ENCODE measurements at regions not wholly inside any gene's neighbourhood (a gene's known extent, or its start where the extent isn't known, plus 50 kb on each side); places are given as distances from the start of the nearest gene placed in this dataset.
"Not testable (repeated sequence)": the region's sequence is repeated elsewhere in the genome, so short reads cannot be mapped to it uniquely, and the experiment has no call there.

DNA sequence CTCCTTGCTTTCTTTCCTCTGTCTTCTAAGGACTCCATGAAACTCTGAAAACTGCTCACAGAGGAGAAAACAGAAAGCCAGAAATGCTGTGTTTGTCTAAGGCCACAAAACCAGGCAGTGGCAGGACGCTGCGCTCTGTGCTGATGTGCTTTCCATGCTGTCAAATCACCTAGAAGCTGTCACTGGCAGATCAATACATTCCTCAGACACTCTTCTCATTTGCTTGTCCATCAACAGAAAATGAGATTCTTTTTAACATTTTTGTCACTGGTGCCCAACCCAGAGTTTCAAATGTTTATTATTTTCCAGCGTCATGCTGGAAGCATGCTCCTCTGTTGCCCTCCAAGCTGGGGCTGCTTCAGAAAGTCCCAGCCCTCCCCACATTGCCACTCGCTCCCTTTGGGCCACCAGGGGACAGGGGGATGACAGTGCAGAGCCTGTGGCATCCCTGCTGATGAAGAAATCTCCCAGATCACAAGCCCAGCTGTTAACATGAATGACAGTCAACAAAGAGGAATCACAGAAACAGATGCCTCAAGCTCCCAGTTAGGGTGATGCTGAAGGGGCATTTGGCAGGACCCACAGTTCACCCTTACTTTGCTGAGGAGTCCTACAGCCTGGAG is 117.5 kb upstream of the MEIS1 start:
- no peak for DNase-seq (ENCODE audit: low spot score)

DNA sequence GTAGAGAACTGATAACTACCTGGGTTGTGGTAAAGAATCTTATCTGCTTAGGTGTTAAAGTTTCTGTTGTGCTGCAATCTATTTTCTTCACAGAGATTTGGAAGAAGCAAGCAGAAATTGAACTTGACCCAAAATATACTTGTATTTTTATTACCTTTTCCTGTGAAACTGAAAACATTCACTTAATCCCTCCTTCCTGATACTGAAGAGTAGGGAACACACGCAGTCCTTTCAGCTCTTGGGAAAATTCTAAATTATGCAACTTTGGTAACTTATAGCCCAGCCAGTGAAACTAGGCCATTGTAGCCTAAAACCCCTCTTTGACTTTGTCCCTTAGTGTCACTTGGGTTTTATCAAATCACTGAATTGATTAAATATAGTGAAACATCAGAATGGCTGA is 128.4 kb upstream of the MEIS1 start:
- no peak for DNase-seq (ENCODE audit: low spot score)

DNA sequence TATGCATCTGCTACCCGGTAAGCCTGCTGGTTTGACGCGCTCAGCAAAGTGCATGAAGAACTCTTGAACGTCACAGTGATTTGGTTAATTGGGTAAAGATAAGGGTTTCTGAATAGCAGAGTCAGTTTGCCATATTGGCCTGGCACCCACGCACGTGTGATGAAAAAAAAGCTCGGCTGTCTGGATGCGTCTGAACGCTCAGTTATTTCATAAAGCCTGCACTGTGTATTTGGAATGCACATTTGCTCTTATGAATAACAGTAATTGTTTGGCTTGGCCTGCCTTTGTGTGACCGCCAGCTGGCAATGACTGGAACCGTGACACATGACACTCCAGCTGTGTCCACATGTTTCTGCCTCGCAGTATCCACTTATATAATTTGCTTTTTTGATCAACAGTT is 129.2 kb upstream of the MEIS1 start:
- no peak for DNase-seq (ENCODE audit: low spot score)

DNA sequence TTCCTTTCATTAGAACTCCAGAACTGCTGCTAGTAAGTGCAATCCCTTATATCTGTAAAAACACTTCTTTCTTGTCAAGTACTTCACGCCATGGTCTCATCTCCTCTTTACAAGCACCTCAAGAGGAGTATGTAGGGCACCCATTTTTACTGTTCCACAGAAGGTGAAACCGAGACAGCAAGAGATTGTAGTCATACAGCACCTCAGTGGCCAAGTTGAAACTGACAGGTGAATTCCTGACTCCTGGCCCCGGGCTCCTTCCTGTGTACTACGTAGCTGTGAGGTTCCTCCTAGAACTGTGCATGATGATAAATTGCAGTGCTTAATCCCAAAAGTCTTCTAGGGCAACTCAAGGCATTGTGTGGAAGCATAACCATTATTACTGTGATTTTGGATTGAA is 131.5 kb upstream of the MEIS1 start:
- DNase-seq (ENCODE audit: low spot score), result no peak

DNA sequence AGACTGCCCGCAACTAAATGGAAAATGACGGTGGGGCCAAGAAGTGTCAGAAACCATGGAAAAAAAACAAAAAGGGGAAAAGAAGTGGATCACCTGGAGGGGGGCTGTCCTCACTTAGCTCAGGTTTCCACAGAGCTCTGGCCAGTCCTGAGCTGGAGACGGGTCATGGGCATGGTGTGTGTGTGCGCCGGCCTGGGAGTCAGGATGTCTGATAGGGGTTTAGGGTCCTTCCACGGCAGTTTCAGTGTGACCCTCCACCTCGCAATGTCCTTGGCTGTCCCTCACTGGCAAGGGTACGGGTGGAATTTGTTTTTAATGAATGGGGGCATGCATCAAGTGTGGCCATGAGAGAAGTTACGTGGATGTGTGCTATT is 133.2 kb upstream of the MEIS1 start:
- no peak for DNase-seq (ENCODE audit: low spot score)

DNA sequence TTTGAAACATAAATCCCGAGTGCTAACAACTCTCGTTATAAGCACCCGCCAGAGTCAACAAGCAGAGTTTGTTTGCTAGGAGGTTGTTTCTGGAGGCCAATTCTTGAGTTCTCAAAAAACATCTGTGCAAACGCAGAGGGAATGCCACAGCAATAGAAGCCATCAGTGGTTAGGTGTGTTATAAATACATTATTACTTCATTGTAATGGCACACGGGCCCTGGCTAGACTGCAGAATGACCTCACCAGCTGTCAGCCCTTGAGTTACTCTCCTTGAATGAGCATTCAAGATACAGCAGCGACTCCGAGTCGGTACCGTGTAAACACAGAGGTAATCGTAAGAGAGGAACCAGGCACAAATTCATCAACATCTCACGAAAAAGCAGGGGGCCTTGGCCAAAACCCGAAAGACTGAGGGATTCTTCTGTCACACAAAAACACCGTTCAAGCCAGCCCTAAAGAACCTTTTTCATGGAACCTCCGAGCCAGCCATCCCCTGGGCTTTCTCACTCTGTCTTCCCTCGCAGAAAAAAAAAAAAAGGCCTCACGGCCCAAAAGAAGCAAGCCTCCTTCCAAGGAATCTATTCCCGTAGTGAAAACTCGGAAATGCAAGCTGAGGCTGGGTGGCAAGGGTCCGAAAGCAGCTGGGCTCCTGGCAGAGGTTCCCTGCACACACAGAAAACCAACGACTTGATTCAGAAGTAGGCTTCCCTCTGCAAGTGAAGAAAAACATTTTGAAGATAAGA is 133.7 kb upstream of the MEIS1 start:
- DNase-seq (ENCODE audit: low spot score), result no peak

DNA sequence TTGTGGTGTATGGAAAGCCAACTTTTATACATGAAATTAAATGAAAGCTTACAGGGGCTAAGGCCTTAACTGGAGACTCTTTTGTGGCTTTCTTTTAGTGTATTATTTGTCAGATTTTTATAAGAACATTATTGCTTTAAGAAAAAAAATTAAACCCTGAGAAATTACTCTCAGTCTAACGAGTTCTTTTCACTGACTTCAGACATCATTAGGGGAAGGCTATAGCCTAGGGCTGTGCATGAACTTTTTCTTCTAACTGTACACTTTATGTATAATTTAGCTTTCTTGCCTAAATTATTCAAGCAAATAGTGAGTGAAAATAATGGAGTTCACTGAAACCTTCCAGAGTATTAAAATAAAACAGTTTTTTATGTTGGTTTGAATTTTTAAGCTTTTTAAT is 151.1 kb upstream of the MEIS1 start:
- no peak for DNase-seq (ENCODE audit: low spot score)

DNA sequence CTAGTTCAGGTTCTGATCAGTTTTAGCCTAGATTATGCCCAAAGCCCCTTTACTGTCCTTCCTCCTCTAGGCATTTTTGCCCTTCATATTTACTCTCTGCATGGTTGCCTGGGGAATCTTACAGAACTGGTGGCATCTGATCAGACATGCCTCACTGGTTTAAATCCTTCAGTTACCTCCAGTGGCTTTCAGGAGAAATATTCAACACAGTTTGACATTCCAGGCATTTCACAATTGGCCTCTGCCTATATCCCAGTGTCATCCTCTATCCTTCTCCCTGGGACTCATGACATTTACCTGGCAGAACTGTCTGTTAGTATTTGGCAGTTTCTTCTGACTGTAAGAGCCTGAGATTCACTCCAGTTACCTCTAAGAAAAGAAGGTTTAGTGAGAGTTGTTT is 152.9 kb upstream of the MEIS1 start:
- DNase-seq (ENCODE audit: low spot score), result no peak

DNA sequence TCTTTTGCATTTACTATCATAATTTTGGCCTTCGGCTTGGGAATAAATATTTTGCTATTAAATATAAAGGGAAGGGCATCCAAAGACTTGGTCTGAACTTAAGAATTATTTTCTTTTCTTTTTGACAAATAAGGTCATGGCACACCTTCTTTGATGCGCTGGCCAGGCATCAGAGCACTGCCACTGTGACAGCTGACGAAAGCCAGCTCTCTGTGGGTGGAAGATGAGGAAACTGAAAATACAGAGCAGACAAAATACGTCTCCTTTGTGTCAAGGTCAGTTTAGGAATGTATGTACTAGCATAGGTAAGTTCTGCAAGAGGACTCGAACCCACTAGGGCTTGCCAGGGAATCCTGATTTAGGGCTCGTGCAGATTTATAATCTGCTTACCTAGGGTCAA is 155.9 kb upstream of the MEIS1 start:
- DNase-seq (ENCODE audit: low spot score), result no peak

DNA sequence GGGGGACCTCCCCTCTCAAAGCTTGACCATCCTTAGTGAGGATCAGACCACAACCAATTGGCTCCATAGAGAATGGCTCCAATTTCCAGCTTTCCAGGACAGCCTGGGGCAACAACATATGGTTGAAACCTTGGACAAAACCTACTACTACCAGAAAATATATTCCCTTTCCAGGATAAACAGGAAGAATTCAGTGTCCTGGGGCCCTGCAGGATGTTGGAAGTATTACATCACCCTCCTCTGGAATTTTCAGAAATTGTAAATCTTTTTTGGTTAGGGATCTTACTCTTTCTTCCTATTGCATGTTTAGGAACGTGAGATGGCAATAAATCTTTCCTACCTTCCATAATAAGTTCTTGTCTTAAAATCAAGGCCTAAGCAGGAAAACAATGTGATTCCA is 158.9 kb upstream of the MEIS1 start:
- no peak for DNase-seq (ENCODE audit: low spot score)

DNA sequence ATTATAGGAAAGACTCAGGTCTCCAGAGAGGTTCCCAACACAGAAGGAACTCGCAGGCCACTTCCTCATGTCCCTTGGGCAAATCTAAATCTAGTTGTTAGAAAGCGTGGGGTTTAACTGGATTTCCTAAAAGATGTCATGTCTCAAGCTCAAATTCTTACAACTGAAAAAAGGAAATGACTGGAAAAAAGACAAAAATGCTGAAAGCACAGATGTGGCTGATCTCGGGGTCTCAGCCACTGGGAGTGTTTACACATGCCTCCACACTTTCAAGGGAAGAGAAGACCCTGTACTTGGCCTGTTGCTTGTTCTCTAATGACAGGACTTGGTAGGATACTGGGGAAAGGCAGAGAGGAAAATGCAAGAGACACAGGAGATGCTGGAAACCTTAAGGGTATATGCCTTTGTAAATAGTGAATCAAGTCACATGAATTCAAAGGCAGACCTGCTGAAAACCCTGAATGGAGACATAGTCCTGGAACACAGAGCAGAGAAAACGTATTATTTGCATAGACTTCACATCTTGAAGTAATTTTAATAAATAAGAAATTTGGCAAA is 160.9 kb upstream of the MEIS1 start:
- no peak for DNase-seq (ENCODE audit: low spot score)

DNA sequence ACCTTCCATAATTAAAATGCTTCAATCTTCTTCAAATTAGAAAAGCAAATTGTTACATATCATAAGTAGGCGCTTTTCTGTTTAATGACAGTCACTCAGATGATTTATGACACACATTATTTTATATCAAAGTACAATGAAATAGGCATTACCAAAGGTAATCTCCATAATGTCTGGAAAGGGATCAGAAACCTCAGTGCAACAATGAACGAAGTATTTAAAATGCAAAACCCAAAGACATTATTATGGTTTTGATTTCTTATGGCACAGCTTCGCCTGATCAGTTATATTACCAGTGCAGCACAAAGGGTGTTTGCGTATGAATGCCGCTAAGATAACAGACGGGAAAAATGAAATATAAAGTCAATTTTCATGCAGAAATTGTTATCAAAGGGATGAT is 162.2 kb upstream of the MEIS1 start:
- no peak for DNase-seq (ENCODE audit: low spot score)

DNA sequence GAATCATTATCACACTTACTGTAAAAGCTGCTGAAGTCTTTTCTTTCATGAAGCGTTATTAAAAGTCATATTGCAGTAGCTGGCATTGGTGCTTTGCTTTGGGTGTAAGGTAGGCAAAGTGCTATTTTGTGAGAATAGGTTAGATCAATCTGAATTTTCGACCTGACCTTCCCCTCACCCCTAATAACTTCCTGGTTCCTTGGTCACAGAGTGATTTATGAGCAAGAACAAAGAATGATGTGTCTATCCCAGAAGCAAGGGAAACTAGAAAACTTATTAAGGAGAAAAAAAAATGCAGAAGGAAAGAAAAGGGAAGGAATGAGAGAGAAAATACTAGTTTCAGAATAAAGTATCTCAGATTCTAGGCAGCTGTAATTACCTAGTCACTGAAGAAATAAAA is 163.1 kb upstream of the MEIS1 start:
- DNase-seq (ENCODE audit: low spot score), result no peak

DNA sequence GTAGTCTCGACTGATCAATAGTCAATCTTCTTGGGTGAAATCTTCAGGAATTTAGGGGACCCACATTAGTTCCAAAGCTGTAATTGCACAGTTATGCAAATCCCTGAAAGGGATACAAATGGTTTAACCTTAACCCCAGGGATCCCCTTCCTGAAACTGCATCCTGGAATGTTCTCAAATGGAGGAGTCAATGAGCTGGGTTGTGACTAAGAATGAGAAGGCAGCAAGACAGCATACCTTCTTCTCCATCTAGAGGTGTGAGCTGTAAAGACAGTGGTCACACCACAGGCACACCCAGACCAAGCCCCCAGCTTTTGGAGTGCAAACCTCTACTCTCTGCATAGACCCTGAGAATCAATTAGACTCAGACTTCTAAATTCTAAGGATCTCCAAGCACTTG is 164.7 kb upstream of the MEIS1 start:
- no peak for DNase-seq (ENCODE audit: low spot score)

DNA sequence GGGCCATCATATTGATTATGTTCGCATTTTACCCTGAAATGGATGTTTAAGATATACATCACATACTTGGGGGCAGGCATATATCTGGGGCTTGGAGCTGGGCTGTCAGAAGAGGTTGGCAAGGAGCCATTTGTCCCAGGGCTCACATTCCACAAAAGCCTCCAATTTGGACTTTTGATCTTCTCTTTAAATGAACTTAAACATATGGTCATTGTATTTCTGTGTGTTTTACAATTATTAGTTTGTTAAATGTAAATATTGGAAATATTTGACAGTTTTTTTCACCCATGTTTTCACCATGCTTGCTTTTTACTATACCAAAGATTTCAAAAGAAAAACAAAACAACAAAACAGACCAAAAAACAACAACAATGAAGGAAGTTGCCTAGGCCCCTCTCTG is 165.8 kb upstream of the MEIS1 start:
- no peak for DNase-seq (ENCODE audit: low spot score)

DNA sequence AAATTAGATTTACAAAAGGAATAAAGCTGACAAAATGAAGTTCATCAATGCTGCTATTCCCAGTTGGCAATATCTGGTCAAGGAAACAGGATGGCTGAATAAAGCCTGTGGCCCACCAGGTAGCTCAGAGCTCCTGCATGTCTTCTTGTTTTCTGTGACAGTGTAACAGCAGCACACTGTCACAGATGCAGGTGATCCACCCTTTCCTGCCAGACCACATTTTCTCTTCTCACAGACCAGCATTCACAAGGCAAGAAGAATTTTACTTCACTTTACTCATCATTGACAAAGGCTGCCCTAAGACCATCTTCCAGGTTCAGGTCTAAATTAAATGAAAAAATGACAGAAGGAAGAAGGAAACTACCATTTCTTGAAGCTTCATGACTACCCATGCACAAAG is 166.2 kb upstream of the MEIS1 start:
- DNase-seq (ENCODE audit: low spot score), result no peak

DNA sequence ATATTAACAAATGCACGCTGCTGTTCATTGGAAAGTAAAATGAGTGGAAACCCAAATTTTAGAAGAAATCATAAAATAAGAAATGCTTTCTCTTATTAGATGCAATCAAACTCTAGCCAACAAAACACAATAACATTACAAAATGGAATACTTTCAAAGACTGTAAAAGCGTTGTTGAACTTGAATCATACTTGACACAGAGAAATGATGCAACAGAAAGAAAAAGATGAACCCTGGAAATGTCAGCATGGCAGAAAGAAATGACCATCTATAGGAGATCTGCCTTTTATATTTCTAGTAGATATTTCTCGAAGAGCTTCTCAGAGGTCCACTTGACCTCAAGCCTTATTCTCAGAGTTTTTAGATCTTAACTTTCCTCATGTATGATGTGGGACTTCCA is 170.6 kb upstream of the MEIS1 start:
- no peak for DNase-seq (ENCODE audit: low spot score)

DNA sequence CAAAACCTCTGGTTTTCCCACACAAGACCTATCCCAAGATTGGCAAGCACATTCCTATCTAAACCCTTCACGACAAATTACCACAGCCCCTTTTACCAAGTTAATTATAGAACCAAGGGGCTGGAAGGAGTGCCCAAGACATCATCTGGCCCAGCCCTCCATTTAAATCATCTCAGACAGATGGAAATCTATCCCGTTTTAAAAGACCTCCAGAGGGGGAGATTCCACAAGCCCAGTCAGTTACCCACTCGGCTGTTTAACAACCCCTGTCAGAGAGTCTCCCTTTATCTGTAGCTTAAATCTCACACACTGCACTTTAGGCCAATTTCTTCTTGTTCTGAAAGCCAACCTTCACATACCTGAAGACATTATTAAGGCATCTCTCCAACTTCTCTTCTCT is 179.1 kb upstream of the MEIS1 start:
- DNase-seq (ENCODE audit: low spot score), result no peak

DNA sequence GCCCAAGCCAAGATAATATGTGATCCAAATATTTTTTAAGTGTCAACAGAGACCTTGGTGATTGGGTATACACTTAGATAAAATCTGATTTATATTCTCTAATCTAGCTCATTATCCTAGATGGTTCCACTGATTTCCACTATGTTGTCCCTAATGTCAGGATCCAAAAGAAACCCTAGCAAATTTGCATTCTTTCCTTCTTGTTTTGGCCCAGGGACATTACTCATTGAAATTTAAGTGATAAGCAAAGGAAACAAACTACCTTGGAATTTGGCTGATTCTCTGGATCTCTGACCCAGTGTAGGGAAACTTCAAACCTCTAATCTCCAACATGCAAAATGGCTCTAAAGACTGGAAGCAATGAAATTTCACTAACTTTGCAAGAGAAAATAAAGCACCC is 179.8 kb upstream of the MEIS1 start:
- DNase-seq (ENCODE audit: low spot score), result no peak

DNA sequence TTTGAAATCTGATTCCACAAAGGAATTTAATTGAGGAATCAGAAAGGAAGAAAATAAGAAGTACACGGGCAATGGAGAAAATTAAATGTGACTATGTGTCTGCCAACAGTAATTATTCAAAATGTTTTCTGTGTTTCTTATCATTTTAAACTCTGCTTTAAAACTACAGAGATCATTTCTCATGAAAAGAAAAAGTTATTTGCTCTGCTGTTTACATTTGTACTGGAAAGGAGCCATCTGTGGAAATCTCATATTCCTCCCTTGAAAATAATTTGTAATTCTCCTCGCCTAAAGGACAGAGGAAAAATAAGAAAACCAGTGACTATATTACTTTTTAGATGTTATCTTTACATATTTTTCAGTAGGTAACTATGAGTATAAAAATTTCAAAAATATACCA is 181.9 kb upstream of the MEIS1 start:
- DNase-seq (ENCODE audit: low spot score), result no peak

DNA sequence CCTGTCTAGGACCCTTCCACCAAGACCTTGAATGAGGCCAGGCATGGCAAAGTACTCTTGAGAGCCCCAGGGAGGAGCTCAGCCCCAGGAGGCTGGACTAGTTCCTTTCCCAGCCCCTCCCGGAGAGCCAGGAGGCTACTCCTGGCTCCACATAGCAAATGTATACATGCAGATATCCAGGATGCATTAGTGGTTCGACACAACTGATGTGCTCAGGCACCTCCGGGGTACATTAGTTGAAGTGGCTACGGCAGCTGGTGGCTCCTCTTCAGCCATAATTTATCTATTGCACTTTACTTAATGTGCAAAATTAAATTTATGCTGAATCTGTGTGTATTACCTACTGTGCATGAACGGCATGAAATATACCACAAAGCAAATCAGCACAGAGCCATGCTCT is 182.8 kb upstream of the MEIS1 start:
- no peak for DNase-seq (ENCODE audit: low spot score)

DNA sequence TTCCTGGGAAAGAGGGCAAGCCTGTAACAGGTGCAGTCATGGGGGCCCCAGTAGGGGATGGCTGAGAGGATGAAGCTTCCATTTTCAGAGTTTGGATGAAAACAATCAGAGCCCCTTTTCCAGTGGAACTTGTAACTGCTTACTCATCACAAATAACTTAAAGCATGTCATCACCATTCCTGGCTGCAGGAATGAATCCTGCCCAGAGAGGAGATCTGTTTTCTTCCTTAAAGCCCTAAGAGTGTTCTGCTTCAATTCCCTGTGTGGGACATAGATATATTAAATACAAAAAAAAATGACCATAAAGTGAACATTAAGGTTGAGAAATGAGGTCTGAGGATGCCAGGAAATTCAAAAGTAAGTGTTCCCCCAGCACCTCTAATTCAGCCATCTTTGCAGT is 183.4 kb upstream of the MEIS1 start:
- no peak for DNase-seq (ENCODE audit: low spot score)

DNA sequence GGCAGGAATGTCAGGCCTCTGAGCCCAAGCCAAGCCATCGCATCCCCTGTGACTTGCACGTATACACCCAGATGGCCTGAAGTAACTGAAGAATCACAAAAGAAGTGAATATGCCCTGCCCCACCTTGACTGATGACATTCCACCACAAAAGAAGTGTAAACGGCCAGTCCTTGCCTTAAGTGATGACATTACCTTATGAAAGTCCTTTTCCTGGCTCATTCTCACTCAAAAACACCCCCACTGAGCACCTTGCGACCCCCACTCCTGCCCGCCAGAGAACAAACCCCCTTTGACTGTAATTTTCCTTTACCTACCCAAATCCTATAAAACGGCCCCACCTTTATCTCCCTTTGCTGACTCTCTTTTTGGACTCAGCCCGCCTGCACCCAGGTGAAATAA is 185.8 kb upstream of the MEIS1 start:
- not testable (repeated sequence) for DNase-seq (ENCODE audit: low spot score)

DNA sequence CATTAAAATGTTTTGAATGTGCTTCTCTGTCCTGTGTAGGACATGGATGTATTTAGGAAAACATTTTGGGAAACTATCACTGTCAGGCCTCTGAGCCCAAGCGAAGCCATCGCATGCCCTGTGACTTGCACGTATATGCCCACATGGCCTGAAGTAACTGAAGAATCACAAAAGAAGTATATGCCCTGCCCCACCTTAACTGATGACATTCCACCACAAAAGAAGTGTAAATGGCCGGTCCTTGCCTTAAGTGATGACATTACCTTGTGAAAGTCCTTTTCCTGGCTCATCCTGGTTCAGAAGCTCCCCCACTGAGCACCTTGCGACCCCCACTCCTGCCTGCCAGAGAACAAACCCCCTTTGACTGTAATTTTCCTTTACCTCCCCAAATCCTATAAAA is 191.1 kb upstream of the MEIS1 start:
- DNase-seq (ENCODE audit: low spot score), result not testable (repeated sequence)
